NOMO-1 treated with dmso at 0.1 percent for 144 hours (cell line): ENCODE measurements at regions not wholly inside any gene's neighbourhood (a gene's known extent, or its start where the extent isn't known, plus 50 kb on each side); places are given as distances from the start of the nearest gene placed in this dataset.
A peak's percentile ranks its signal among the peaks of the same experiment; 100 is the strongest.
"Not testable (repeated sequence)": the region's sequence is repeated elsewhere in the genome, so short reads cannot be mapped to it uniquely, and the experiment has no call there.

Experiments used
- DNase-seq: peaks from one replicate; lab custom pipeline; 2025; ENCODE audit not compliant: unreplicated experiment; lab: John Stamatoyannopoulos, UW

- DNase-seq, result no peak
Measured at GRCh38 chr1:196160066-196160795, 448.0 kb downstream of the KCNT2 start.

- no peak for DNase-seq
Measured at GRCh38 chr1:196155586-196155985, 452.7 kb downstream of the KCNT2 start.

- DNase-seq, result peak; percentile 28
Measured at GRCh38 chr1:196152975-196153374, 455.3 kb downstream of the KCNT2 start.

GRCh38 chr1:196152086-196152485 is 456.2 kb downstream of the KCNT2 start:
- DNase-seq, result no peak

GRCh38 chr1:196148367-196148970 is 459.8 kb downstream of the KCNT2 start:
- no peak for DNase-seq

GRCh38 chr1:196147530-196147929 is 460.7 kb downstream of the KCNT2 start:
- no peak for DNase-seq

GRCh38 chr1:196145151-196145550 is 463.1 kb downstream of the KCNT2 start:
- not testable (repeated sequence) for DNase-seq

GRCh38 chr1:196144588-196144987 is 463.7 kb downstream of the KCNT2 start:
- no peak for DNase-seq

- no peak for DNase-seq
Measured at GRCh38 chr1:196143602-196144342, 464.5 kb downstream of the KCNT2 start.

GRCh38 chr1:196142111-196142640 is 466.1 kb downstream of the KCNT2 start:
- DNase-seq, result no peak

GRCh38 chr1:196136396-196136795 is 471.8 kb downstream of the KCNT2 start:
- DNase-seq, result no peak

GRCh38 chr1:196131691-196132090 is 476.5 kb downstream of the KCNT2 start:
- DNase-seq, result no peak

- no peak for DNase-seq
Measured at GRCh38 chr1:196128835-196129234, 479.4 kb downstream of the KCNT2 start.

- DNase-seq, result no peak
Measured at GRCh38 chr1:196121181-196121580, 487.1 kb downstream of the KCNT2 start.

GRCh38 chr1:196115646-196116045 is 492.6 kb downstream of the KCNT2 start:
- no peak for DNase-seq

GRCh38 chr1:196114193-196114592 is 494.0 kb downstream of the KCNT2 start:
- DNase-seq, result no peak

- not testable (repeated sequence) for DNase-seq
Measured at GRCh38 chr1:196108990-196109389, 499.2 kb downstream of the KCNT2 start.

- no peak for DNase-seq
Measured at GRCh38 chr1:196105901-196106300, 502.3 kb downstream of the KCNT2 start.

- DNase-seq, result no peak
Measured at GRCh38 chr1:196102826-196103225, 505.4 kb downstream of the KCNT2 start.

GRCh38 chr1:196098000-196098399 is 510.2 kb downstream of the KCNT2 start:
- no peak for DNase-seq

- DNase-seq, result no peak
Measured at GRCh38 chr1:196094821-196095220, 513.4 kb downstream of the KCNT2 start.
